Activated CD4-positive, alpha-beta memory T cell treated with anti-CD3 and anti-CD28 coated beads, Interleukin-2, amount 10 ng/mL, durations not matched to agents 7 days and 5 days (primary cell): ENCODE measurements at regions not wholly inside any gene's neighbourhood (a gene's known extent, or its start where the extent isn't known, plus 50 kb on each side); places are given as distances from the start of the nearest gene placed in this dataset.

Experiments
- CTCF ChIA-PET: fragments of 350-600 bp; sonication (Branson Sonifier 250); formaldehyde crosslinking; loops from one replicate; lab custom pipeline; 2021; ENCODE audit warnings: antibody characterized with exemption, inconsistent platforms; lab: Charles Lee
- POLR2A ChIA-PET: fragments of 350-600 bp; sonication (Branson Sonifier 250); formaldehyde crosslinking; loops from one replicate; lab custom pipeline; 2021; ENCODE audit warnings: antibody characterized with exemption; lab: Charles Lee
- DNase-seq: peaks from one replicate; pipeline ENCODE4 v3.0.0-alpha.2; 2020
- H3K27ac Mint-ChIP-seq: one replicate; pipeline ENCODE4 v1.8.0; 2021; ENCODE audit warnings: mild to moderate bottlenecking, mixed read lengths
- H3K27me3 Mint-ChIP-seq: one replicate; pipeline ENCODE4 v1.8.0; 2021; ENCODE audit warnings: mixed read lengths
- H3K36me3 Mint-ChIP-seq: one replicate; pipeline ENCODE4 v1.8.0; 2021; ENCODE audit warnings: low read depth, mixed read lengths
- H3K4me1 Mint-ChIP-seq: one replicate; pipeline ENCODE4 v1.8.0; 2021; ENCODE audit warnings: mixed read lengths
- H3K4me3 Mint-ChIP-seq: one replicate; pipeline ENCODE4 v1.8.0; 2021; ENCODE audit warnings: mild to moderate bottlenecking, mixed read lengths
- H3K9me3 Mint-ChIP-seq: one replicate; pipeline ENCODE4 v1.8.0; 2021; ENCODE audit warnings: mixed read lengths

- no peak overlapping the region for H3K4me3 Mint-ChIP-seq
- no peak overlapping the region for H3K27ac Mint-ChIP-seq
- no peaks in the 10 kb centered on the region for H3K4me1 Mint-ChIP-seq
- H3K36me3 Mint-ChIP-seq = no peaks in the 10 kb centered on the region
- H3K27me3 Mint-ChIP-seq = no peaks in the 10 kb centered on the region
- CTCF ChIA-PET = no interaction called here
- POLR2A ChIA-PET = no interaction called here
- no peaks in the 10 kb centered on the region for H3K9me3 Mint-ChIP-seq
- DNase-seq = no peak
These were observed 308.4 kb downstream of the PSAT1 start for GRCh38 chr9:78605041-78606000.

GRCh38 chr9:78606001-78606379, 309.1 kb downstream of the PSAT1 start:
- no peaks in the 10 kb centered on the region for H3K9me3 Mint-ChIP-seq
- H3K27ac Mint-ChIP-seq = no peak overlapping the region
- POLR2A ChIA-PET = no interaction called here
- CTCF ChIA-PET = no interaction called here
- DNase-seq = no peak
- H3K4me3 Mint-ChIP-seq = no peak overlapping the region
- H3K27me3 Mint-ChIP-seq = no peaks in the 10 kb centered on the region
- no peaks in the 10 kb centered on the region for H3K4me1 Mint-ChIP-seq
- no peaks in the 10 kb centered on the region for H3K36me3 Mint-ChIP-seq

GRCh38 chr9:78607853-78608252, 310.9 kb downstream of the PSAT1 start:
- Mint-ChIP-seq H3K36me3 (no peaks in the 10 kb centered on the region), H3K9me3 (no peaks in the 10 kb centered on the region), H3K4me3 (no peak overlapping the region), H3K4me1 (no peaks in the 10 kb centered on the region), H3K27ac (no peak overlapping the region), H3K27me3 (no peaks in the 10 kb centered on the region)
- POLR2A ChIA-PET = no interaction called here
- DNase-seq = no peak
- CTCF ChIA-PET = no interaction called here

- Mint-ChIP-seq H3K27ac (no peak overlapping the region), H3K4me1 (no peaks in the 10 kb centered on the region), H3K36me3 (no peaks in the 10 kb centered on the region), H3K4me3 (no peak overlapping the region), H3K9me3 (no peaks in the 10 kb centered on the region), H3K27me3 (no peaks in the 10 kb centered on the region)
- ChIA-PET POLR2A (no interaction called here), CTCF (no interaction called here)
- no peak for DNase-seq
These were observed 312.5 kb downstream of the PSAT1 start for GRCh38 chr9:78609450-78609849.

- Mint-ChIP-seq H3K36me3 (no peaks in the 10 kb centered on the region), H3K4me3 (no peak overlapping the region), H3K27me3 (no peaks in the 10 kb centered on the region), H3K4me1 (no peaks in the 10 kb centered on the region), H3K27ac (no peak overlapping the region), H3K9me3 (no peaks in the 10 kb centered on the region)
- no peak for DNase-seq
- ChIA-PET CTCF (no interaction called here), POLR2A (no interaction called here)
These were observed 315.2 kb downstream of the PSAT1 start for GRCh38 chr9:78612091-78612490.

GRCh38 chr9:78613006-78613405, 316.1 kb downstream of the PSAT1 start:
- Mint-ChIP-seq H3K9me3 (no peaks in the 10 kb centered on the region), H3K4me3 (no peak overlapping the region), H3K36me3 (no peaks in the 10 kb centered on the region), H3K27me3 (no peaks in the 10 kb centered on the region), H3K27ac (no peak overlapping the region), H3K4me1 (no peaks in the 10 kb centered on the region)
- ChIA-PET CTCF (no interaction called here), POLR2A (no interaction called here)
- DNase-seq = no peak

GRCh38 chr9:78614892-78615291, 318.0 kb downstream of the PSAT1 start:
- ChIA-PET CTCF (no interaction called here), POLR2A (no interaction called here)
- no peaks in the 10 kb centered on the region for H3K4me1 Mint-ChIP-seq
- no peak overlapping the region for H3K27ac Mint-ChIP-seq
- DNase-seq = no peak
- no peaks in the 10 kb centered on the region for H3K9me3 Mint-ChIP-seq
- H3K27me3 Mint-ChIP-seq = no peaks in the 10 kb centered on the region
- H3K36me3 Mint-ChIP-seq = no peaks in the 10 kb centered on the region
- H3K4me3 Mint-ChIP-seq = no peak overlapping the region

GRCh38 chr9:78615372-78615771, 318.4 kb downstream of the PSAT1 start:
- Mint-ChIP-seq H3K27ac (no peak overlapping the region), H3K27me3 (no peaks in the 10 kb centered on the region), H3K4me1 (no peaks in the 10 kb centered on the region), H3K36me3 (no peaks in the 10 kb centered on the region), H3K9me3 (no peaks in the 10 kb centered on the region), H3K4me3 (no peak overlapping the region)
- DNase-seq = no peak
- ChIA-PET CTCF (no interaction called here), POLR2A (no interaction called here)

GRCh38 chr9:78618735-78619134, 321.8 kb downstream of the PSAT1 start:
- POLR2A ChIA-PET = no interaction called here
- DNase-seq = no peak
- H3K36me3 Mint-ChIP-seq = no peaks in the 10 kb centered on the region
- no peak overlapping the region for H3K27ac Mint-ChIP-seq
- no peaks in the 10 kb centered on the region for H3K27me3 Mint-ChIP-seq
- no peaks in the 10 kb centered on the region for H3K4me1 Mint-ChIP-seq
- CTCF ChIA-PET = no interaction called here
- H3K4me3 Mint-ChIP-seq = no peak overlapping the region
- H3K9me3 Mint-ChIP-seq = no peaks in the 10 kb centered on the region

- POLR2A ChIA-PET = no interaction called here
- no peaks in the 10 kb centered on the region for H3K36me3 Mint-ChIP-seq
- no peaks in the 10 kb centered on the region for H3K27me3 Mint-ChIP-seq
- CTCF ChIA-PET = no interaction called here
- H3K9me3 Mint-ChIP-seq = no peaks in the 10 kb centered on the region
- no peak for DNase-seq
- H3K27ac Mint-ChIP-seq = no peak overlapping the region
- no peaks in the 10 kb centered on the region for H3K4me1 Mint-ChIP-seq
- no peak overlapping the region for H3K4me3 Mint-ChIP-seq
These were observed 323.4 kb downstream of the PSAT1 start for GRCh38 chr9:78620303-78620702.

- H3K4me3 Mint-ChIP-seq = no peak overlapping the region
- no peak overlapping the region for H3K27ac Mint-ChIP-seq
- H3K36me3 Mint-ChIP-seq = no peaks in the 10 kb centered on the region
- ChIA-PET POLR2A (no interaction called here), CTCF (no interaction called here)
- no peaks in the 10 kb centered on the region for H3K4me1 Mint-ChIP-seq
- no peaks in the 10 kb centered on the region for H3K9me3 Mint-ChIP-seq
- no peaks in the 10 kb centered on the region for H3K27me3 Mint-ChIP-seq
- no peak for DNase-seq
These were observed 323.8 kb downstream of the PSAT1 start for GRCh38 chr9:78620764-78621163.

- Mint-ChIP-seq H3K4me3 (no peak overlapping the region), H3K27ac (no peak overlapping the region), H3K27me3 (no peaks in the 10 kb centered on the region), H3K36me3 (no peaks in the 10 kb centered on the region), H3K9me3 (no peaks in the 10 kb centered on the region), H3K4me1 (no peaks in the 10 kb centered on the region)
- CTCF ChIA-PET = no interaction called here
- DNase-seq = no peak
- POLR2A ChIA-PET = no interaction called here
These were observed 325.2 kb downstream of the PSAT1 start for GRCh38 chr9:78622126-78622525.

- no peak for DNase-seq
- no peaks in the 10 kb centered on the region for H3K9me3 Mint-ChIP-seq
- no peaks in the 10 kb centered on the region for H3K36me3 Mint-ChIP-seq
- H3K4me1 Mint-ChIP-seq = no peaks in the 10 kb centered on the region
- ChIA-PET POLR2A (no interaction called here), CTCF (no interaction called here)
- H3K27me3 Mint-ChIP-seq = no peaks in the 10 kb centered on the region
- H3K27ac Mint-ChIP-seq = no peak overlapping the region
- no peak overlapping the region for H3K4me3 Mint-ChIP-seq
These were observed 330.0 kb downstream of the PSAT1 start for GRCh38 chr9:78626971-78627370.

- ChIA-PET CTCF (no interaction called here), POLR2A (no interaction called here)
- H3K9me3 Mint-ChIP-seq = no peaks in the 10 kb centered on the region
- H3K4me3 Mint-ChIP-seq = no peak overlapping the region
- no peaks in the 10 kb centered on the region for H3K36me3 Mint-ChIP-seq
- no peaks in the 10 kb centered on the region for H3K4me1 Mint-ChIP-seq
- no peak overlapping the region for H3K27ac Mint-ChIP-seq
- H3K27me3 Mint-ChIP-seq = no peaks in the 10 kb centered on the region
- no peak for DNase-seq
These were observed 334.0 kb downstream of the PSAT1 start for GRCh38 chr9:78630966-78631365.
